ENCODE measurements at regions not wholly inside any gene's neighbourhood (a gene's known extent, or its start where the extent isn't known, plus 50 kb on each side); places are given as distances from the start of the nearest gene placed in this dataset.

DNA sequence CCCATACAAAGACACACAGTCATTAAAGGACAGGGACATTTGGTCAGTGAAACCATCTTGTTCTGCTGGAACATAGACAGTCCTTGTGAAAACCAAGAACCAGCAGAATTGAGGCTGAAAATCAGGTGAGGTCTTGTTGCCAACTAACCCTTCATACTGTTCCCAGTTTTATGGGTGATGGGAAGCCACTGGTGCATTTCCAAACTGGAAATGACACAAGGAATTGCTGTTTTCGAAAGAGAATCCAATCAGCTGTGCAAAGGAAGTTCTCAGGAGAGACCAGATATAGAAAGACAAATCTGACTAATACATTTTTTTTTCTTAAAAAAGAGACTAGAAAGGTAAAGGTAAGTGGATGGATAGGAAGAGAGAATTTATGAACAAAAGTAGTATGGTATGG, 948.2 kb downstream of the TSN start:
- POLR2A ChIA-PET (ENCODE audit: unreplicated experiment): no interaction called here
- H3K4me2 ChIP-seq: no peak overlapping the region
- H3K9me2 ChIP-seq (ENCODE audit: insufficient read depth): peaks cover 5% of the 10 kb centered on the region; the same call in 1 of the 2 replicates
- no peaks in the 10 kb centered on the region for H3K79me2 ChIP-seq (ENCODE audit: low read depth)
- CTCF ChIA-PET: no interaction called here
- no peaks in the 10 kb centered on the region for H3K36me3 ChIP-seq (ENCODE audit: low read depth)
- TF ChIP-seq, protein P1, sequence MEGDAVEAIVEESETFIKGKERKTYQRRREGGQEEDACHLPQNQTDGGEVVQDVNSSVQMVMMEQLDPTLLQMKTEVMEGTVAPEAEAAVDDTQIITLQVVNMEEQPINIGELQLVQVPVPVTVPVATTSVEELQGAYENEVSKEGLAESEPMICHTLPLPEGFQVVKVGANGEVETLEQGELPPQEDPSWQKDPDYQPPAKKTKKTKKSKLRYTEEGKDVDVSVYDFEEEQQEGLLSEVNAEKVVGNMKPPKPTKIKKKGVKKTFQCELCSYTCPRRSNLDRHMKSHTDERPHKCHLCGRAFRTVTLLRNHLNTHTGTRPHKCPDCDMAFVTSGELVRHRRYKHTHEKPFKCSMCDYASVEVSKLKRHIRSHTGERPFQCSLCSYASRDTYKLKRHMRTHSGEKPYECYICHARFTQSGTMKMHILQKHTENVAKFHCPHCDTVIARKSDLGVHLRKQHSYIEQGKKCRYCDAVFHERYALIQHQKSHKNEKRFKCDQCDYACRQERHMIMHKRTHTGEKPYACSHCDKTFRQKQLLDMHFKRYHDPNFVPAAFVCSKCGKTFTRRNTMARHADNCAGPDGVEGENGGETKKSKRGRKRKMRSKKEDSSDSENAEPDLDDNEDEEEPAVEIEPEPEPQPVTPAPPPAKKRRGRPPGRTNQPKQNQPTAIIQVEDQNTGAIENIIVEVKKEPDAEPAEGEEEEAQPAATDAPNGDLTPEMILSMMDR (conservative IDR thresholded peaks at IDR 0.05): no peak
- no peak for TF ChIP-seq EZH2 (IDR thresholded peaks at IDR 0.05; ENCODE audit: low read depth)
- H3K9me3 ChIP-seq (ENCODE audit: insufficient read depth, low read depth): no peaks in the 10 kb centered on the region
- no peaks in the 10 kb centered on the region for H4K20me1 ChIP-seq (ENCODE audit: insufficient read depth)
- H3K27ac ChIP-seq: no peak overlapping the region
- no peak overlapping the region for H2AFZ ChIP-seq
- H3K4me1 ChIP-seq (replicated peaks; ENCODE audit: insufficient read depth): 0 out of 2 replicates have a peak, but pooled peaks cover 5% of the 10 kb centered on the region
- intact Hi-C loops (cut with micrococcal nuclease; ENCODE audit: unreplicated experiment): no loop called here
- no peaks in the 10 kb centered on the region for H3F3A ChIP-seq (ENCODE audit: insufficient read depth, low read depth)
- BruUV-seq (replicated peaks): no TSS peak
- no peak overlapping the region for H3K4me3 ChIP-seq
- H3K27me3 ChIP-seq (ENCODE audit: insufficient read depth, low read depth): no peaks in the 10 kb centered on the region
- DNase-seq: no peak

DNA sequence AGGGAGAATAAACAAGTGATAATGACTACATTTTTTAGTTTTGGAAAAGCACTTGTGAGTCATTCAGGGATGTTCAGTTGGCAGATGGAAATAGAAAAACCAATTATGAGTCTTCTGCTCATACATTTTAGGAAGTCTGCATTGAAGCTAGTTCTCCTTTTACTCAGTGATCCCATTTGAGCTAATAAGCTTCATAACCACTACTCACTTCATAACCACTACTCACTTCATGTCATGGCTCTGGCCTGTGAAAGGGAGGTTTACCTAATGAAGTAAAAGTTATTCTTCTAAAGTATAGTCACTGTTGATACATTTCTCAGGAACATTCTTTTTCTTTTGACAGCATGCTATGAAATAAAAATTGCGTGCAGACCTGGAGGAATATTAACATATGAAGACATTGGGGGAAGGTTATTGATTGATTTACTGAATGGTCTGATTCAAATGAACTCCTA, 948.7 kb downstream of the TSN start:
- H3K9me2 ChIP-seq (ENCODE audit: insufficient read depth): peaks cover 5% of the 10 kb centered on the region; the same call in 1 of the 2 replicates
- no peak overlapping the region for H3K4me2 ChIP-seq
- no peak for TF ChIP-seq EZH2 (IDR thresholded peaks at IDR 0.05; ENCODE audit: low read depth)
- TF ChIP-seq, protein P1 (conservative IDR thresholded peaks at IDR 0.05): no peak
- no peaks in the 10 kb centered on the region for H4K20me1 ChIP-seq (ENCODE audit: insufficient read depth)
- H2AFZ ChIP-seq: no peak overlapping the region
- DNase-seq: no peak
- POLR2A ChIA-PET (ENCODE audit: unreplicated experiment): no interaction called here
- H3K9me3 ChIP-seq (ENCODE audit: insufficient read depth, low read depth): no peaks in the 10 kb centered on the region
- H3K27ac ChIP-seq: no peak overlapping the region
- CTCF ChIA-PET: no interaction called here
- no peaks in the 10 kb centered on the region for H3K79me2 ChIP-seq (ENCODE audit: low read depth)
- no peaks in the 10 kb centered on the region for H3K27me3 ChIP-seq (ENCODE audit: insufficient read depth, low read depth)
- intact Hi-C loops (cut with micrococcal nuclease; ENCODE audit: unreplicated experiment): no loop called here
- no peaks in the 10 kb centered on the region for H3K36me3 ChIP-seq (ENCODE audit: low read depth)
- H3K4me1 ChIP-seq (replicated peaks; ENCODE audit: insufficient read depth): 0 out of 2 replicates have a peak, but pooled peaks cover 5% of the 10 kb centered on the region
- no TSS peak for BruUV-seq (replicated peaks)
- no peak overlapping the region for H3K4me3 ChIP-seq
- no peaks in the 10 kb centered on the region for H3F3A ChIP-seq (ENCODE audit: insufficient read depth, low read depth)

DNA sequence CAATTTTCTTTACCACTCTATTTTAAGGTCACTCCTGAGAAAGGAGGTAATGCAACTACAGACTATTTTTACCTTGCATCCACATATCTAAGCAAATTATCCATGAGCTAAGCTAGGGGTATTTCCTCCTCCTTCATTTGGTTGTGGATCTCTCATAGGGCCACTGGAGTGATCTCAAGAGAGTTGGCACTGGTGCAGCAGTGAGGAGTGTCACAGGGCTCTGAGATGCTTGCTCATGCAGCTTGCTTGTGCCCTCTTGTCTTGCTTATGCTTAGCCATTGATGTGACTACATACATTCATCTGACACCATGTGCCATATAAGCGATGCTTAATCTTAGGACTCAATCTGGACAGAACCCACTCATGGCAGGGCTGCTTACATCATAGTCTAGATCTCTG, 950.3 kb downstream of the TSN start:
- Histone ChIP-seq H4K20me1 (ENCODE audit: insufficient read depth) (no peaks in the 10 kb centered on the region), H3K27ac (no peak overlapping the region), H3K27me3 (ENCODE audit: insufficient read depth, low read depth) (no peaks in the 10 kb centered on the region), H2AFZ (no peak overlapping the region), H3K9me2 (ENCODE audit: insufficient read depth) (no peaks in the 10 kb centered on the region), H3F3A (ENCODE audit: insufficient read depth, low read depth) (no peaks in the 10 kb centered on the region), H3K4me2 (no peak overlapping the region), H3K4me1 (replicated peaks; ENCODE audit: insufficient read depth) (0 out of 2 replicates have a peak, but pooled peaks cover 5% of the 10 kb centered on the region), H3K36me3 (ENCODE audit: low read depth) (no peaks in the 10 kb centered on the region), H3K4me3 (no peak overlapping the region), H3K9me3 (ENCODE audit: insufficient read depth, low read depth) (no peaks in the 10 kb centered on the region), H3K79me2 (ENCODE audit: low read depth) (no peaks in the 10 kb centered on the region)
- no TSS peak for BruUV-seq (replicated peaks)
- no peak for DNase-seq
- ChIA-PET POLR2A (ENCODE audit: unreplicated experiment) (no interaction called here), CTCF (no interaction called here)
- TF ChIP-seq, protein P1 (conservative IDR thresholded peaks at IDR 0.05): no peak
- no peak for TF ChIP-seq EZH2 (IDR thresholded peaks at IDR 0.05; ENCODE audit: low read depth)
- intact Hi-C loops (cut with micrococcal nuclease; ENCODE audit: unreplicated experiment): no loop called here

Data from PC-9 (cell line).